ENCODE measurements at regions not wholly inside any gene's neighbourhood (a gene's known extent, or its start where the extent isn't known, plus 50 kb on each side); places are given as distances from the start of the nearest gene placed in this dataset.

- no peak overlapping the region for H3K18ac ChIP-seq (ENCODE audit: insufficient read length, low read depth, low read length)
- no peak overlapping the region for H2BK5ac ChIP-seq (ENCODE audit: insufficient read length, low read length)
- Mint-ChIP-seq H3K27me3 (ENCODE audit: low read depth) (no peaks in the 10 kb centered on the region), H3K4me3 (no peak overlapping the region), H3K9me3 (no peaks in the 10 kb centered on the region), H3K4me1 (peaks cover 17 to 19% of the 10 kb centered on the region in 2 experiments), H3K27ac (no peak overlapping the region; a peak in 1 of 7 replicates), H3K36me3 (ENCODE audit: insufficient read depth in 1 of 3, low read depth in 3 of 3) (no peaks in the 10 kb centered on the region)
- H3K27me3 ChIP-seq (ENCODE audit: insufficient read depth, low read length): no peaks in the 10 kb centered on the region
- H3K4ac ChIP-seq (ENCODE audit: low read depth, low read length): no peak overlapping the region
- H2BK12ac ChIP-seq (ENCODE audit: insufficient read length, low read depth, low read length): no peak overlapping the region
- WGBS (ENCODE audit: extremely low coverage, insufficient read length, low lambda C conversion rate): no CpG with 5 or more reads among the region's 1 CpG
- no peak overlapping the region for H4K5ac ChIP-seq (ENCODE audit: insufficient read length, low read depth, low read length)
- no peak overlapping the region for H3T11ph ChIP-seq (ENCODE audit: low read length)
- H3K23me2 ChIP-seq (ENCODE audit: insufficient read length, low read depth, low read length, poor library complexity, severe bottlenecking): no peaks in the 10 kb centered on the region
- no peak overlapping the region for H2AK5ac ChIP-seq (ENCODE audit: insufficient read length, low read length)
- no peak overlapping the region for H3K4me2 ChIP-seq (ENCODE audit: insufficient read depth, insufficient read length, low read length)
- H2BK15ac ChIP-seq (ENCODE audit: low read depth, low read length): no peak overlapping the region
- H2BK120ac ChIP-seq (ENCODE audit: low read depth, low read length, poor library complexity, severe bottlenecking): no peak overlapping the region
- no peak overlapping the region for H4K8ac ChIP-seq (replicated peaks; ENCODE audit: insufficient read length, low read depth, low read length)
- H4K20me1 ChIP-seq (ENCODE audit: control insufficient read depth, insufficient read depth, insufficient read length): no peaks in the 10 kb centered on the region
- no peak overlapping the region for H3K14ac ChIP-seq (ENCODE audit: insufficient read depth, low read length)
- no peak overlapping the region for H3K9ac ChIP-seq (ENCODE audit: extremely low read depth, insufficient read length, low read length)
- H2BK20ac ChIP-seq (ENCODE audit: low read depth, low read length, poor library complexity, severe bottlenecking): no peak overlapping the region
- H3K79me2 ChIP-seq (ENCODE audit: insufficient read depth, low read length): no peaks in the 10 kb centered on the region
- no peak overlapping the region for H3K56ac ChIP-seq (ENCODE audit: insufficient read length, low read depth, low read length)
- no peak overlapping the region for H3K23ac ChIP-seq (ENCODE audit: insufficient read length, low read depth, low read length)
- no peaks in the 10 kb centered on the region for H3K79me1 ChIP-seq (ENCODE audit: insufficient read depth, low read depth, low read length, poor library complexity, severe bottlenecking)
- H3K27ac ChIP-seq (ENCODE audit: insufficient read length, low read depth, low read length): no peak overlapping the region
- no peaks in the 10 kb centered on the region for H3K9me3 ChIP-seq (ENCODE audit: control insufficient read depth, low read depth, low read length)
- TF ChIP-seq CTCF (conservative IDR thresholded peaks at IDR 0.05): no peak
- H4K91ac ChIP-seq (ENCODE audit: insufficient read length, low read depth, low read length): no peak overlapping the region
- no peak for DNase-seq
- H2AFZ ChIP-seq (ENCODE audit: low read length): no peak overlapping the region
- 0 out of 2 replicates have a peak, but pooled peaks cover 3% of the 10 kb centered on the region for H3K4me1 ChIP-seq (ENCODE audit: insufficient read depth, low read length)
Observed at GRCh38 chr6:22657352-22657980, 88.1 kb downstream of the HDGFL1 start.
